ENCODE measurements at regions not wholly inside any gene's neighbourhood (a gene's known extent, or its start where the extent isn't known, plus 50 kb on each side); places are given as distances from the start of the nearest gene placed in this dataset.

DNA sequence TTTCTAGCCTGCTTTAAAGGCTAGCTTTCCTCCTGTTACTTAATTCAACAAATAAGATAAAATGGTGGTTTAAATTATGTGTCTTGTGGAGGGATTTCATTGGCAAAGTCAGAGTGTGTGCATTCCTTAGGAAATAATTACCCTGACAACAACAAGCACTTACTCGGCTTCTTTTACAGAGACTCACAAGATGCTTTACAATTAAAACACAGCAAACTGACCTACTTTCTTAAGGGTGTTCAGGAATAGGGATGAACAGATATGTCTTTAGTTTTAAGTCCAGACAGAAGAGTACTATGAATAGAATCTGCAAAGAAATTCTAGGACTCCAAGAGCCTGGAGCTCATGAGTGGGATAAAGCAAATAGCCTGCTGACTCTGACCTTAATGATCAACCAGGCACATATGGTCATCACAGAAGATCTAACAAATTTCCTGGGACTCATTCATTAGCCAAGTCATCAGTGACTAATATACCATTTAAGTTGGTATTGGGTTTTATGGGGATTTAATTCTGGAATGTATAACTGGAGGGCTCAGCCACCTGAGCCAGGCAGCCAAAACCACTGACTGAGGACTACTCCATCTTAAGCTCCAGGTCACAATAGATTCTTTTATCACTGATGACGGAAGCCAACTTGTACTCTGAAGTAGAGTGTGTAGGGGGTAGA is 161.8 kb upstream of the RIMS1 start:
- Mint-ChIP-seq H3K36me3 (ENCODE audit: low read depth) (no peaks in the 10 kb centered on the region), H3K9me3 (no peaks in the 10 kb centered on the region), H3K27me3 (ENCODE audit: low read depth) (no peaks in the 10 kb centered on the region), H3K4me3 (no peak overlapping the region), H3K27ac (ENCODE audit: unreplicated experiment) (no peak overlapping the region), H3K4me1 (no peaks in the 10 kb centered on the region)
- TF ChIP-seq, protein P1, sequence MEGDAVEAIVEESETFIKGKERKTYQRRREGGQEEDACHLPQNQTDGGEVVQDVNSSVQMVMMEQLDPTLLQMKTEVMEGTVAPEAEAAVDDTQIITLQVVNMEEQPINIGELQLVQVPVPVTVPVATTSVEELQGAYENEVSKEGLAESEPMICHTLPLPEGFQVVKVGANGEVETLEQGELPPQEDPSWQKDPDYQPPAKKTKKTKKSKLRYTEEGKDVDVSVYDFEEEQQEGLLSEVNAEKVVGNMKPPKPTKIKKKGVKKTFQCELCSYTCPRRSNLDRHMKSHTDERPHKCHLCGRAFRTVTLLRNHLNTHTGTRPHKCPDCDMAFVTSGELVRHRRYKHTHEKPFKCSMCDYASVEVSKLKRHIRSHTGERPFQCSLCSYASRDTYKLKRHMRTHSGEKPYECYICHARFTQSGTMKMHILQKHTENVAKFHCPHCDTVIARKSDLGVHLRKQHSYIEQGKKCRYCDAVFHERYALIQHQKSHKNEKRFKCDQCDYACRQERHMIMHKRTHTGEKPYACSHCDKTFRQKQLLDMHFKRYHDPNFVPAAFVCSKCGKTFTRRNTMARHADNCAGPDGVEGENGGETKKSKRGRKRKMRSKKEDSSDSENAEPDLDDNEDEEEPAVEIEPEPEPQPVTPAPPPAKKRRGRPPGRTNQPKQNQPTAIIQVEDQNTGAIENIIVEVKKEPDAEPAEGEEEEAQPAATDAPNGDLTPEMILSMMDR (conservative IDR thresholded peaks at IDR 0.05) = no peak
- DNase-seq (ENCODE audit: low read depth, low spot score) = no peak

DNA sequence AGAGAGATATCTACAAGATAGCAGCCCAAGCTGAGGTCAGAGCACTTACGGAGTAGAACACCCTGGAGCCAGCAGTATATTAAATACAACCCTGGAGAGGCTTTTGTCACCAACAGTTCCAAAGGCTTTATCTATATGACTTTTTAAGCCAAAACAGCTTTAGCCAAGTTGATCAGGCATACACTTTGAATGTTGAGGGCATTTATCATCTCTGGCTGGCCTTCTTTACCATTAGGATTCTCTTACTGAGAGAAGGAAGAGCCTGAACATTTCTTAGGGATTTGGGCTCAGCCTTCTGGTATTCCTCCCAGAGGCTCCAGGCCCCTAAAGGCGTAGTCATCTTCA is 161.3 kb upstream of the RIMS1 start:
- Mint-ChIP-seq H3K36me3 (ENCODE audit: low read depth) (no peaks in the 10 kb centered on the region), H3K4me1 (no peaks in the 10 kb centered on the region), H3K4me3 (no peak overlapping the region), H3K27me3 (ENCODE audit: low read depth) (no peaks in the 10 kb centered on the region), H3K9me3 (no peaks in the 10 kb centered on the region), H3K27ac (ENCODE audit: unreplicated experiment) (no peak overlapping the region)
- TF ChIP-seq, protein P1 (conservative IDR thresholded peaks at IDR 0.05) = no peak
- no peak for DNase-seq (ENCODE audit: low read depth, low spot score)

DNA sequence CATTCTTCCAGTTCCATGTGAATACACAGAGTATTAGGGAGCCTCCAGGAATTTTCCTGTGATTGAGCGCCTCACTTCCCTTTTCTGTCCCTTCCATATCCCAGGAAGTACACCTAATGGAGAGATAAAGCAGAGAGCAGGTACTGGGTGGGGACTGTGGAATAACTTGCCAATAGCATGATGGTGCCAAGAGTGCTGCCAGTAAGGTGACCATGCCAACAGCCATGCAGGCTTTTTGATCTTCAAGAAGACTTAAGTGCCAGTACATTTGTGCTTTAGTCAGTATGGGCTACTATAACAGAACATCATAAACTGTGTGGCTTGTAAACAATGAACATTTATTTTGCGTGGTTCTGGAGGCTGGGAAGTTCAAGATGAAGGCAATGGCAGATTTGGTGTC is 160.2 kb upstream of the RIMS1 start:
- no peak overlapping the region for H3K4me3 Mint-ChIP-seq
- no peaks in the 10 kb centered on the region for H3K9me3 Mint-ChIP-seq
- H3K36me3 Mint-ChIP-seq (ENCODE audit: low read depth) = no peaks in the 10 kb centered on the region
- no peak for DNase-seq (ENCODE audit: low read depth, low spot score)
- no peak overlapping the region for H3K27ac Mint-ChIP-seq (ENCODE audit: unreplicated experiment)
- H3K27me3 Mint-ChIP-seq (ENCODE audit: low read depth) = no peaks in the 10 kb centered on the region
- H3K4me1 Mint-ChIP-seq = no peaks in the 10 kb centered on the region
- TF ChIP-seq, protein P1 (conservative IDR thresholded peaks at IDR 0.05) = no peak

DNA sequence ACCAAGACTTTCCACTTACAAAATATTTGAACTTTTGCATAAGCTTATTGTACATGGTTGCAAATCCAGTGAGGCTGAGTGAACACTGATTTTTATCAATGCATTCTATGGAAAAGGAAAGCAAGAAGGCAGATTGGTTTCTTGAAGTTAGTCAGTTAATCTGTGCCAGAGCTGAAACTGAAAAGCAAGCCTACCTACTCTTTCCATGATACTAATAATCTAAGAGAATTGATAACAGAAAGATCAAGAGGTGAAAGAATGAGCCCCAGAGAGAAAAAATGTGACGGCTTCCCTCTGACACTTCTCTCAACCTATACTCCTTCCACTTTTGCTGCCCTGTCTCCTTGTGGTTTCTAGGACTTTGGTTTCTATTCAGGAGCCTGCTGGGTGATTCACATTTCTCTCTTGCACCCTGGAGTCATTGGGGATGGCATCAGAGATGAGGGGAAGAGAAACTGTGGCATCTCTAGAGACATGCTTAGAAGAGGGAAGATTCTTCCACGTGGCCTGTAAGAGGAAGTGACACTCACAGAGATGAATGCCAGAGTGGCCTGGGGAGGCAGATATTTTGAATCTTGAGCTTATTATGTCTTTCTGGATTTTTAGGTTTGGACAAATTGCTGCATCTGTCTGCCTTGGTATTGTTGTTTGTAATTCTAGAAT is 158.6 kb upstream of the RIMS1 start:
- Mint-ChIP-seq H3K27me3 (ENCODE audit: low read depth) (no peaks in the 10 kb centered on the region), H3K4me1 (no peaks in the 10 kb centered on the region), H3K4me3 (no peak overlapping the region), H3K27ac (ENCODE audit: unreplicated experiment) (no peak overlapping the region), H3K36me3 (ENCODE audit: low read depth) (no peaks in the 10 kb centered on the region), H3K9me3 (no peaks in the 10 kb centered on the region)
- DNase-seq (ENCODE audit: low read depth, low spot score) = no peak
- TF ChIP-seq, protein P1 (conservative IDR thresholded peaks at IDR 0.05) = no peak

DNA sequence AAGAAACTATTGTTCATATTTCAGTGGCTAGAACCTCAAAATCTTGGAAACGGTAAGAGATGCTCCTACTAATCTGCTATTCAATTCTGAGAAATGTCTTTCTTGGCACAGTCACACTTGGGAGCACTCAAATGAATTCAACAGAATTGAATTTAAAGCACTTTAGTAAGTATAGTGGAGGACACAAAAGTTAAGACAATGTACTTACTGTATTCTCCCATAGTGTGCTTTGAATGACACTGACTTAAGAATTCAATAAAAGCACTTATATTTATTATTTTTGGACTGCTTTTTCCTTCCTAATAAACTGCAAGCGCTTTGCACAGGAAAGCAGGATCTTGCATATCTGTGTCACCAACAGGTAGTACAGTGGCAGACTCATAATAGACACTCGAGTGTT is 156.1 kb upstream of the RIMS1 start:
- Mint-ChIP-seq H3K36me3 (ENCODE audit: low read depth) (no peaks in the 10 kb centered on the region), H3K27me3 (ENCODE audit: low read depth) (no peaks in the 10 kb centered on the region), H3K27ac (ENCODE audit: unreplicated experiment) (no peak overlapping the region), H3K4me3 (no peak overlapping the region), H3K9me3 (no peaks in the 10 kb centered on the region), H3K4me1 (no peaks in the 10 kb centered on the region)
- no peak for DNase-seq (ENCODE audit: low read depth, low spot score)
- TF ChIP-seq, protein P1 (conservative IDR thresholded peaks at IDR 0.05) = no peak

Data from neural crest cell (in vitro differentiated cells).